Esophagus squamous epithelium (tissue), 4 donors: ENCODE measurements at regions not wholly inside any gene's neighbourhood (a gene's known extent, or its start where the extent isn't known, plus 50 kb on each side); places are given as distances from the start of the nearest gene placed in this dataset.

Experiments
- POLR2A ChIP-seq, 4 donors: fragments of 450-650 bp; IDR thresholded peaks; one replicate each; pipeline ENCODE4 v1.6.1; 2017; ENCODE audit warnings: antibody characterized with exemption in 4 of 4, mild to moderate bottlenecking in 4 of 4, moderate library complexity in 3 of 4
- TF ChIP-seq, protein P1 (sequence below), 6 experiments: fragments of 450-650 bp in 4 of 6; fragments of 200-600 bp in 2 of 6; sonication (generic) in 2 of 6; IDR thresholded peaks; one replicate each; pipeline ENCODE4 v1.5.1; 2016 to 2019; ENCODE audit warnings: antibody characterized with exemption in 6 of 6, mild to moderate bottlenecking in 4 of 6, moderate library complexity in 4 of 6

DNA sequence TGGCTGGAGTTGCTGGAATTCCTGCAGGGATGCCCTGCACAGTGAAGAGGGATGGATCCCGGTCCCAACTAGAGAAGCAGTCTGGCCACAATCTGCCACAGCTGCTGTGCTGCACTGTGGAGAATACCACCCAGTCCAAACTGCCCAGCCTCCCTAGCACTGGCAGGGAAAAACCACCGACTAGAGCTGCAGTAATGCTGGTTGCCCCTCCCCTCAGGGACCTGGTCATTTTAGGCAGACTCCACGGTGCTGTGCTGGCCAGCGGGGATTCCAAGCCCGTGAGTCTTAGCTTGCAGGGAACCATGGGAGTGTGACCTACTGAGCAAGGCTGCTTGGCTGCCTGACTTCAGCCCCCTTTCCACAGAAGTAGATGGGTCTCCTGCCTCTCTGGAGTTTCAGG is 478.0 kb upstream of the ATP11B start:
- TF ChIP-seq, protein P1, sequence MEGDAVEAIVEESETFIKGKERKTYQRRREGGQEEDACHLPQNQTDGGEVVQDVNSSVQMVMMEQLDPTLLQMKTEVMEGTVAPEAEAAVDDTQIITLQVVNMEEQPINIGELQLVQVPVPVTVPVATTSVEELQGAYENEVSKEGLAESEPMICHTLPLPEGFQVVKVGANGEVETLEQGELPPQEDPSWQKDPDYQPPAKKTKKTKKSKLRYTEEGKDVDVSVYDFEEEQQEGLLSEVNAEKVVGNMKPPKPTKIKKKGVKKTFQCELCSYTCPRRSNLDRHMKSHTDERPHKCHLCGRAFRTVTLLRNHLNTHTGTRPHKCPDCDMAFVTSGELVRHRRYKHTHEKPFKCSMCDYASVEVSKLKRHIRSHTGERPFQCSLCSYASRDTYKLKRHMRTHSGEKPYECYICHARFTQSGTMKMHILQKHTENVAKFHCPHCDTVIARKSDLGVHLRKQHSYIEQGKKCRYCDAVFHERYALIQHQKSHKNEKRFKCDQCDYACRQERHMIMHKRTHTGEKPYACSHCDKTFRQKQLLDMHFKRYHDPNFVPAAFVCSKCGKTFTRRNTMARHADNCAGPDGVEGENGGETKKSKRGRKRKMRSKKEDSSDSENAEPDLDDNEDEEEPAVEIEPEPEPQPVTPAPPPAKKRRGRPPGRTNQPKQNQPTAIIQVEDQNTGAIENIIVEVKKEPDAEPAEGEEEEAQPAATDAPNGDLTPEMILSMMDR (IDR thresholded peaks at IDR 0.05): no peak
- TF ChIP-seq POLR2A (IDR thresholded peaks at IDR 0.05): no peak
